ENCODE measurements at regions not wholly inside any gene's neighbourhood (a gene's known extent, or its start where the extent isn't known, plus 50 kb on each side); places are given as distances from the start of the nearest gene placed in this dataset.
"Not testable (repeated sequence)": the region's sequence is repeated elsewhere in the genome, so short reads cannot be mapped to it uniquely, and the experiment has no call there.

DNA sequence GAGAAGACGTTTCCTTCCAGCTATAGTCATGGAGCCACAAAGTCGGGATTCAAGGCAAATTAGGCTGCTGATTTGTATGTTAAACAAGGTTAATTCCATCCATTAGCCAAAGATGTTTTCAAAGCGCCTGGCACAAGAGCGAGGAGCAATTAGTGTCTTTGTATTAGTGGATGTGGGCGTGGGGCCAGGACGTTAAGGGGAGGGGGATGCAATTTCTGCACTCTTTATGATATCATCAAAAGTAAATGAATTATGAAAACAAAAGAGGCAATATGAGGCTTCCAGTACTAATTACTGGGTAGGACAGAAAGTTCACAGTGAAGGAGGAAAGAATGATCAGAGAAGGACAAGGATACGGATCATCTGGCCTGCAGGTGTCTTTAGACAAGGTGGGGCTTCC, 230.9 kb upstream of the MSX2 start:
- Histone ChIP-seq H3K27me3 (no peaks in the 10 kb centered on the region), H3K4me3 (no peak overlapping the region), H3K27ac (no peak overlapping the region), H3K36me3 (no peaks in the 10 kb centered on the region), H3K9me3 (peaks cover 7 to 9% of the 10 kb centered on the region in 2 donors), H3K4me1 (no peaks in the 10 kb centered on the region)
- intact Hi-C loops (cut with DNase I) = no loop called here
- DNase-seq (ENCODE audit: low spot score in 2 of 2) = no peak
- TF ChIP-seq, protein P1, sequence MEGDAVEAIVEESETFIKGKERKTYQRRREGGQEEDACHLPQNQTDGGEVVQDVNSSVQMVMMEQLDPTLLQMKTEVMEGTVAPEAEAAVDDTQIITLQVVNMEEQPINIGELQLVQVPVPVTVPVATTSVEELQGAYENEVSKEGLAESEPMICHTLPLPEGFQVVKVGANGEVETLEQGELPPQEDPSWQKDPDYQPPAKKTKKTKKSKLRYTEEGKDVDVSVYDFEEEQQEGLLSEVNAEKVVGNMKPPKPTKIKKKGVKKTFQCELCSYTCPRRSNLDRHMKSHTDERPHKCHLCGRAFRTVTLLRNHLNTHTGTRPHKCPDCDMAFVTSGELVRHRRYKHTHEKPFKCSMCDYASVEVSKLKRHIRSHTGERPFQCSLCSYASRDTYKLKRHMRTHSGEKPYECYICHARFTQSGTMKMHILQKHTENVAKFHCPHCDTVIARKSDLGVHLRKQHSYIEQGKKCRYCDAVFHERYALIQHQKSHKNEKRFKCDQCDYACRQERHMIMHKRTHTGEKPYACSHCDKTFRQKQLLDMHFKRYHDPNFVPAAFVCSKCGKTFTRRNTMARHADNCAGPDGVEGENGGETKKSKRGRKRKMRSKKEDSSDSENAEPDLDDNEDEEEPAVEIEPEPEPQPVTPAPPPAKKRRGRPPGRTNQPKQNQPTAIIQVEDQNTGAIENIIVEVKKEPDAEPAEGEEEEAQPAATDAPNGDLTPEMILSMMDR (IDR thresholded peaks at IDR 0.05) = no peak

DNA sequence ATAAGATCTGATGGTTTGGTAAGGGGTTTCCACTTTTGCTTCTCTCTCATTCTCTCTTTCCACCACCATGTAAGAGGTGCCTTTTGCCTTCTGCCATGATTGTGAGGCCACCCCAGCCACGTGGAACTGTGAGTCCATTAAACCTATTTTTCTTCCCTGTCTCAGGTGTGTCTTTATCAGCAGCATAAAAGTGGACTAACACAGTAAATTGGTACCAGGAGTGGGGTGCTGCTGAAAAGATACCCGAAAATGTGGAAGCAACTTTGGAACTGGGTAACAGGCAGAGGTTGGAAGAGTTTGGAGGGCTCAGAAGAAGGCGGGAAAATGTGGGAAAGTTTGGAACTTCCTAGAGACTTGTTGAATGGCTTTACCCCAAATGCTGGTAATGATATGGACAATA, 226.4 kb upstream of the MSX2 start:
- intact Hi-C loops (cut with DNase I); H3K27me3 ChIP-seq; DNase-seq (ENCODE audit: low spot score in 2 of 2); H3K4me3 ChIP-seq; H3K4me1 ChIP-seq; H3K27ac ChIP-seq; H3K36me3 ChIP-seq: not testable (repeated sequence)
- H3K9me3 ChIP-seq = peaks cover 10 to 11% of the 10 kb centered on the region in 2 donors

DNA sequence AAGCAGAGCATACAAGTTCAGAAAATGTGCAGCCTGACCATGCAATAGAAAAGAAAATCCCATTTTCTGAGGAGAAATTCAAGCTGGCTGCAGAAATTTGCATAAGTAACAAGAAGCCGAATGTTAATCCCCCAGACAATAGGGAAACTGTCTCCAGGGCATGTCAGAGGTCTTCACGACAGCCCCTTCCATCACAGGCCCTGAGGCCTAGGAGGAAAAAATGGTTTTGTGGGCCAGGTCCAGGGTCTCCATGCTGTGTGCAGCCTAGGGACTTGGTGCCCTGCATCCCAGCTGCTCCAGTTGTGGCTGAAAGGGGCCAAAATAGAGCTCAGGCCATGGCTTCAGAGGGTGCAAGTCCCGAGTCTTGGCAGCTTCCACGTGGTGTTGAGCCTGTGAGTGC, 225.8 kb upstream of the MSX2 start:
- intact Hi-C loops (cut with DNase I); H3K4me3 ChIP-seq; H3K27me3 ChIP-seq; H3K36me3 ChIP-seq; DNase-seq (ENCODE audit: low spot score in 2 of 2); H3K4me1 ChIP-seq; H3K27ac ChIP-seq: not testable (repeated sequence)
- H3K9me3 ChIP-seq = peaks cover 10 to 11% of the 10 kb centered on the region in 2 donors

DNA sequence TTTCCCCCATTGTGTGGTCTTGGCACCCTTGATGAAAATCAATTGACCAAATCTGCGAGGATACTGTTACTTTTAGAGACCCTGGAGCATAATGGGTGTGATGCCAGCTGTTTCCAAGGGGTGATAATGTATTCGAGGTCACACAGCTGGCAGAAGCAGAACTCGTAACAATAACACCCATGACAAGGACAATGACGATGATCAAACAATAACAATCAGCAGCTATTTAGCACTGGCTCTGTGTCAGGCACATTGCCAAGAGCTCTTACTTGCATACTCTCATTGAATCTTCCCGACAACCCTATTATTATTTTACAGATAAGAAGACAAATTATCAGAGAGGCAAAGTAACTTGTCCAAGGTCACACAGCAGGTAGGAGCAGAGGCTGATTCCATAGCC, 223.7 kb upstream of the MSX2 start:
- intact Hi-C loops (cut with DNase I) = no loop called here
- TF ChIP-seq, protein P1 (IDR thresholded peaks at IDR 0.05) = no peak
- Histone ChIP-seq H3K9me3 (peaks cover 10 to 11% of the 10 kb centered on the region in 2 donors), H3K27me3 (no peaks in the 10 kb centered on the region), H3K4me3 (no peak overlapping the region), H3K36me3 (no peaks in the 10 kb centered on the region), H3K27ac (no peak overlapping the region), H3K4me1 (no peaks in the 10 kb centered on the region)
- DNase-seq (ENCODE audit: low spot score in 2 of 2) = no peak

DNA sequence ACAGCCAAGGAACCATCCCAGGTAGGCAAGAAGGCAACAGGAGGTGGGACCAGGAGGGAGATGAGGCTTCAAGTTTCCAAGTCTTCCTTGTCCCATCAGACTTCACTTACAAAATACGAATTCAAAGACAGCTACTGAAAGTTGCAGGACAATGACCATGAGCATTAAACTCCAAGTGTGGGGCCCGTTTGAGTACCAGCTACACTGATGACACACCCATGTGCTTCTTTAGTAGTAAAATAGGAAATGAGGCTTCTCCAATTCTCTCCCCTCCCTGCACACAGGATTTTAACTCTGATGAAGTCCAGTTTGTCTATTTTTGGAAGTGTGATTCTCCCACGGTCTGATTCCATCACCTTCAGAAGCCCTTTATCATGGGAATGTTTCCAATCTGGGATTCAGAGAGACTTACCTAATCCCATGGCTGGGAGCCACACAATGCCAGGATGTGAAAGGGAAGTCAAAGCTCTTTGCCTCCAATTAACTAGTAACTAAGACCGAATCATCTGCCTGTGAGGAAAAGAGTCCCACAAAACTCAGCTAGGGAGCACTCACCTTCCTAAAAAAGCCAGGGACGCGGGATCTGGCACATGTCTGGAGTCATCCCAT, 222.8 kb upstream of the MSX2 start:
- H3K36me3 ChIP-seq = no peaks in the 10 kb centered on the region
- no peak overlapping the region for H3K4me3 ChIP-seq
- no peak for DNase-seq (ENCODE audit: low spot score in 2 of 2)
- intact Hi-C loops (cut with DNase I) = no loop called here
- no peaks in the 10 kb centered on the region for H3K27me3 ChIP-seq
- peaks cover 10 to 11% of the 10 kb centered on the region in 2 donors for H3K9me3 ChIP-seq
- H3K4me1 ChIP-seq = no peaks in the 10 kb centered on the region
- H3K27ac ChIP-seq = no peak overlapping the region
- TF ChIP-seq, protein P1 (IDR thresholded peaks at IDR 0.05) = no peak

DNA sequence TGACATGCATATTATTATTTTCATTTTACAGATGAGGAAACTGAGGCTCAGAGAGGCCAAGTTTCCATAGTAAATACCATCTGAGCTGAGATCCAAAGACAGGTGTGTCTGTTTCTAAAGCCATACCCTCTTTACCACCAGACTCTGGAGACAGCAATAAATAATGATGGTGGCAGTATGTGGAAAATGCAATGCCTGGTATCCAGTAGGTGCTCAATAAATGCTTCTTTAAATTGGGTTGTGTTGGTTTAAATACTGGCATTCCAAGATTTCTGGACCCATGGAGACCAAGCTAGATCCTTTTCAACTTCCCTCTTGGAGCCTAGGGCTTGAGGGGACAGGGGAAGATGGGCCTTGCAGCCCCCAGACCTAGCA, 221.3 kb upstream of the MSX2 start:
- intact Hi-C loops (cut with DNase I) = no loop called here
- no peak overlapping the region for H3K27ac ChIP-seq
- no peak for DNase-seq (ENCODE audit: low spot score in 2 of 2)
- no peaks in the 10 kb centered on the region for H3K27me3 ChIP-seq
- H3K4me3 ChIP-seq = no peak overlapping the region
- H3K9me3 ChIP-seq = peaks cover 6 to 8% of the 10 kb centered on the region in 2 donors
- H3K36me3 ChIP-seq = no peaks in the 10 kb centered on the region
- no peaks in the 10 kb centered on the region for H3K4me1 ChIP-seq
- TF ChIP-seq, protein P1 (IDR thresholded peaks at IDR 0.05) = no peak
